H9 (cell line): ENCODE measurements at regions not wholly inside any gene's neighbourhood (a gene's known extent, or its start where the extent isn't known, plus 50 kb on each side); places are given as distances from the start of the nearest gene placed in this dataset.
"Not testable (repeated sequence)": the region's sequence is repeated elsewhere in the genome, so short reads cannot be mapped to it uniquely, and the experiment has no call there.

Experiments
- DNase-seq: peaks from one replicate; pipeline ENCODE4 v3.0.0-alpha.2; 2017
- H2AFZ ChIP-seq: one replicate; pipeline ENCODE4 v1.6.1; 2013; ENCODE audit warnings: mild to moderate bottlenecking, low read length, control low read depth, moderate library complexity
- H2AK5ac ChIP-seq: 2 replicates; pipeline ENCODE4 v1.6.1; 2013; ENCODE audit warnings: low read length, control low read depth, mixed read lengths; ENCODE audit not compliant: insufficient read length
- H2BK120ac ChIP-seq: one replicate; pipeline ENCODE4 v1.6.1; 2013; ENCODE audit warnings: low read depth, mild to moderate bottlenecking, low read length, control low read depth, inconsistent platforms; ENCODE audit not compliant: poor library complexity, severe bottlenecking
- H2BK12ac ChIP-seq: 2 replicates; pipeline ENCODE4 v1.6.1; 2013; ENCODE audit warnings: low read length, control low read depth, mixed read lengths, low read depth; ENCODE audit not compliant: insufficient read length
- H2BK15ac ChIP-seq: 2 replicates; pipeline ENCODE4 v1.6.1; 2013; ENCODE audit warnings: low read depth, low read length, control low read depth
- H2BK20ac ChIP-seq: one replicate; pipeline ENCODE4 v1.6.1; 2013; ENCODE audit warnings: low read depth, mild to moderate bottlenecking, low read length, control low read depth, inconsistent platforms; ENCODE audit not compliant: poor library complexity, severe bottlenecking
- H2BK5ac ChIP-seq: 2 replicates; pipeline ENCODE4 v1.6.1; 2013; ENCODE audit warnings: low read length, control low read depth, mixed read lengths; ENCODE audit not compliant: insufficient read length
- H3K14ac ChIP-seq: 2 replicates; pipeline ENCODE4 v1.6.1; 2013; ENCODE audit warnings: low read length, control low read depth; ENCODE audit not compliant: insufficient read depth
- H3K18ac ChIP-seq: 2 replicates; pipeline ENCODE4 v1.6.1; 2013; ENCODE audit warnings: low read depth, mild to moderate bottlenecking, mixed read lengths, low read length, control low read depth; ENCODE audit not compliant: insufficient read length
- H3K23ac ChIP-seq: 2 replicates; pipeline ENCODE4 v1.6.1; 2013; ENCODE audit warnings: low read length, control low read depth, mixed read lengths, low read depth; ENCODE audit not compliant: insufficient read length
- H3K23me2 ChIP-seq: 2 replicates; pipeline ENCODE4 v1.6.1; 2013; ENCODE audit warnings: low read depth, mild to moderate bottlenecking, mixed read lengths, low read length, control low read depth; ENCODE audit not compliant: insufficient read length, poor library complexity, severe bottlenecking
- H3K27ac ChIP-seq: 2 replicates; pipeline ENCODE4 v1.5.1; 2013; ENCODE audit warnings: low read length, control low read depth, mixed read lengths, low read depth; ENCODE audit not compliant: insufficient read length
- H3K27me3 ChIP-seq: 2 replicates; pipeline ENCODE4 v1.6.1; 2013; ENCODE audit warnings: low read length, control low read depth, inconsistent platforms; ENCODE audit not compliant: insufficient read depth
- H3K4ac ChIP-seq: 2 replicates; pipeline ENCODE4 v1.6.1; 2013; ENCODE audit warnings: low read depth, mild to moderate bottlenecking, control low read depth, inconsistent platforms, low read length, moderate library complexity
- H3K4me1 ChIP-seq: 2 replicates; pipeline ENCODE4 v1.6.1; 2013; ENCODE audit warnings: low read length, control low read depth, inconsistent platforms; ENCODE audit not compliant: insufficient read depth
- H3K4me2 ChIP-seq: 2 replicates; pipeline ENCODE4 v1.6.1; 2013; ENCODE audit warnings: low read length, control low read depth, mixed read lengths; ENCODE audit not compliant: insufficient read length, insufficient read depth
- H3K56ac ChIP-seq: 2 replicates; pipeline ENCODE4 v1.6.1; 2013; ENCODE audit warnings: low read depth, mild to moderate bottlenecking, mixed read lengths, low read length, control low read depth; ENCODE audit not compliant: insufficient read length
- H3K79me1 ChIP-seq: 2 replicates; pipeline ENCODE4 v1.6.1; 2013; ENCODE audit warnings: low read depth, mild to moderate bottlenecking, moderate library complexity, low read length, control low read depth, inconsistent platforms; ENCODE audit not compliant: insufficient read depth, poor library complexity, severe bottlenecking
- H3K79me2 ChIP-seq: 2 replicates; pipeline ENCODE4 v1.6.1; 2013; ENCODE audit warnings: low read length, control low read depth, inconsistent platforms; ENCODE audit not compliant: insufficient read depth
- H3K9ac ChIP-seq: 2 replicates; pipeline ENCODE4 v1.6.1; 2013; ENCODE audit warnings: low read length, control low read depth, mixed read lengths; ENCODE audit not compliant: insufficient read length; ENCODE audit errors: extremely low read depth
- H3K9me3 ChIP-seq: one replicate; pipeline ENCODE4 v1.6.1; 2013; ENCODE audit warnings: low read depth, low read length, inconsistent platforms; ENCODE audit not compliant: control insufficient read depth
- H3T11ph ChIP-seq: one replicate; pipeline ENCODE4 v1.6.1; 2013; ENCODE audit warnings: mild to moderate bottlenecking, low read length, control low read depth, inconsistent platforms
- H4K20me1 ChIP-seq: one replicate; pipeline ENCODE4 v1.6.1; 2013; ENCODE audit not compliant: control insufficient read depth, insufficient read length, insufficient read depth
- H4K5ac ChIP-seq: 2 replicates; pipeline ENCODE4 v1.6.1; 2013; ENCODE audit warnings: low read depth, mild to moderate bottlenecking, mixed read lengths, low read length, control low read depth; ENCODE audit not compliant: insufficient read length
- H4K8ac ChIP-seq: replicated peaks from 2 replicates; pipeline ENCODE4 v1.6.1; 2013; ENCODE audit warnings: low read length, control low read depth, mixed read lengths, low read depth; ENCODE audit not compliant: insufficient read length
- H4K91ac ChIP-seq: 2 replicates; pipeline ENCODE4 v1.6.1; 2013; ENCODE audit warnings: low read depth, mild to moderate bottlenecking, moderate library complexity, mixed read lengths, low read length, control low read depth; ENCODE audit not compliant: insufficient read length
- H3K27ac Mint-ChIP-seq, 3 experiments: 2 replicates in 2 of 3; 3 replicates in 1 of 3; pipeline ENCODE4 v1.8.0; 2020 to 2021; ENCODE audit warnings: mixed read lengths in 3 of 3, mild to moderate bottlenecking in 1 of 3, moderate library complexity in 1 of 3
- H3K27me3 Mint-ChIP-seq: 2 replicates; pipeline ENCODE4 v1.8.0; 2021; ENCODE audit warnings: low read depth, mild to moderate bottlenecking, moderate library complexity, mixed read lengths
- H3K36me3 Mint-ChIP-seq, 3 experiments: 2 replicates in 2 of 3; 3 replicates in 1 of 3; pipeline ENCODE4 v1.8.0; 2020 to 2021; ENCODE audit warnings: low read depth in 3 of 3, mixed read lengths in 3 of 3; ENCODE audit not compliant: insufficient read depth in 1 of 3
- H3K4me1 Mint-ChIP-seq, 2 experiments: 2 replicates each; pipeline ENCODE4 v1.8.0; 2020; ENCODE audit warnings: mixed read lengths in 2 of 2
- H3K4me3 Mint-ChIP-seq, 2 experiments: 2 replicates in 1 of 2; 3 replicates in 1 of 2; pipeline ENCODE4 v1.8.0; 2020 to 2021; ENCODE audit warnings: mild to moderate bottlenecking in 2 of 2, mixed read lengths in 2 of 2, moderate library complexity in 1 of 2
- H3K9me3 Mint-ChIP-seq, 2 experiments: 2 replicates in 1 of 2; 3 replicates in 1 of 2; pipeline ENCODE4 v1.8.0; 2020; ENCODE audit warnings: mild to moderate bottlenecking in 2 of 2, mixed read lengths in 2 of 2, moderate library complexity in 1 of 2
- WGBS: extraction: QIAGEN DNeasy Blood & Tissue Kit; methylation state at CpG from one replicate; pipeline ENCODE4 v1.1.7; 2013; ENCODE audit warnings: missing lambda C conversion rate, low lambda C conversion rate, mixed read lengths; ENCODE audit not compliant: insufficient read length; ENCODE audit errors: extremely low coverage; 5-methylcytosine and 5-hydroxymethylcytosine counted together
- TF ChIP-seq, protein P1 (sequence below): fragments of 200-600 bp; sonication (generic); conservative IDR thresholded peaks from 3 replicates; pipeline ENCODE4 v1.8.0; 2021; ENCODE audit warnings: antibody characterized with exemption, mild to moderate bottlenecking

DNA sequence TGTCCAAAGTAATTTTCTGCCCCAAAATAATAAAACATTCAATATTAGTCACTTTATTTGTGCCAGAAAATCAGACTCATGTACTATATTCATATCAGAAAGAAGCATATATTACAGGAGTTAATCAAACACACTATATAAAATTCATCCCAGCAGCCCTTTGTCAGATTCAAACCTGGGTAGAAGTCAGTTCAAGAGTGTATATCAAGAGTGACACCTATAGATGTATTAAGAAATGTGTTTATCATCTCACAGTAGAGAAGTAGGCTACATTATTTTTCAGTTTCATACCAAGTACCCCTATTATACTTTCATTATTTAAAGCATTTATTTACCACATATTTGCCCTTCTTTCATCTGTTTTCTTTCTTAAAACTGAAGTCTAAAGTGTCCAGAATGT lies 193.2 kb upstream of the DDX18 start:
- H2BK5ac ChIP-seq = no peak overlapping the region
- no peak overlapping the region for H4K91ac ChIP-seq
- peaks cover 2 to 10% of the 10 kb centered on the region in 2 experiments; a peak in 3 of 5 replicates for H3K9me3 Mint-ChIP-seq
- peaks cover 2% of the 10 kb centered on the region; the same call in 1 of the 2 replicates for H3K4me1 ChIP-seq
- H2BK15ac ChIP-seq = no peak overlapping the region
- no peak overlapping the region for H3K14ac ChIP-seq
- no peak overlapping the region for H2AFZ ChIP-seq
- TF ChIP-seq, protein P1, sequence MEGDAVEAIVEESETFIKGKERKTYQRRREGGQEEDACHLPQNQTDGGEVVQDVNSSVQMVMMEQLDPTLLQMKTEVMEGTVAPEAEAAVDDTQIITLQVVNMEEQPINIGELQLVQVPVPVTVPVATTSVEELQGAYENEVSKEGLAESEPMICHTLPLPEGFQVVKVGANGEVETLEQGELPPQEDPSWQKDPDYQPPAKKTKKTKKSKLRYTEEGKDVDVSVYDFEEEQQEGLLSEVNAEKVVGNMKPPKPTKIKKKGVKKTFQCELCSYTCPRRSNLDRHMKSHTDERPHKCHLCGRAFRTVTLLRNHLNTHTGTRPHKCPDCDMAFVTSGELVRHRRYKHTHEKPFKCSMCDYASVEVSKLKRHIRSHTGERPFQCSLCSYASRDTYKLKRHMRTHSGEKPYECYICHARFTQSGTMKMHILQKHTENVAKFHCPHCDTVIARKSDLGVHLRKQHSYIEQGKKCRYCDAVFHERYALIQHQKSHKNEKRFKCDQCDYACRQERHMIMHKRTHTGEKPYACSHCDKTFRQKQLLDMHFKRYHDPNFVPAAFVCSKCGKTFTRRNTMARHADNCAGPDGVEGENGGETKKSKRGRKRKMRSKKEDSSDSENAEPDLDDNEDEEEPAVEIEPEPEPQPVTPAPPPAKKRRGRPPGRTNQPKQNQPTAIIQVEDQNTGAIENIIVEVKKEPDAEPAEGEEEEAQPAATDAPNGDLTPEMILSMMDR = no peak
- no peak overlapping the region for H2BK12ac ChIP-seq
- H3K9ac ChIP-seq = no peak overlapping the region
- H3K4me1 Mint-ChIP-seq = peaks cover 22 to 25% of the 10 kb centered on the region in 2 experiments
- no peak overlapping the region for H4K8ac ChIP-seq
- no peak overlapping the region for H3K27ac ChIP-seq
- H3K4me2 ChIP-seq = no peak overlapping the region
- no peaks in the 10 kb centered on the region for H3K79me2 ChIP-seq
- H3K18ac ChIP-seq = no peak overlapping the region
- no peak overlapping the region for H2BK20ac ChIP-seq
- no peak overlapping the region for H3K56ac ChIP-seq
- peaks cover 0 to 2% (median 0%) of the 10 kb centered on the region in 3 experiments; a peak in 3 of 7 replicates for H3K36me3 Mint-ChIP-seq
- peaks cover 5% of the 10 kb centered on the region for H3K27me3 Mint-ChIP-seq
- H3K4ac ChIP-seq = no peak overlapping the region
- no peaks in the 10 kb centered on the region for H4K20me1 ChIP-seq
- no peaks in the 10 kb centered on the region for H3K79me1 ChIP-seq
- H3K27ac Mint-ChIP-seq = no peak overlapping the region
- no peaks in the 10 kb centered on the region for H3K27me3 ChIP-seq
- H2BK120ac ChIP-seq = no peak overlapping the region
- H4K5ac ChIP-seq = no peak overlapping the region
- H3K23me2 ChIP-seq = no peaks in the 10 kb centered on the region
- no peak overlapping the region for H2AK5ac ChIP-seq
- no peak overlapping the region for H3T11ph ChIP-seq
- no peak for DNase-seq
- H3K9me3 ChIP-seq = no peaks in the 10 kb centered on the region
- peak overlapping the region in 1 of 2 experiments; percentile 88; a peak in 1 of 5 replicates for H3K4me3 Mint-ChIP-seq
- H3K23ac ChIP-seq = no peak overlapping the region

DNA sequence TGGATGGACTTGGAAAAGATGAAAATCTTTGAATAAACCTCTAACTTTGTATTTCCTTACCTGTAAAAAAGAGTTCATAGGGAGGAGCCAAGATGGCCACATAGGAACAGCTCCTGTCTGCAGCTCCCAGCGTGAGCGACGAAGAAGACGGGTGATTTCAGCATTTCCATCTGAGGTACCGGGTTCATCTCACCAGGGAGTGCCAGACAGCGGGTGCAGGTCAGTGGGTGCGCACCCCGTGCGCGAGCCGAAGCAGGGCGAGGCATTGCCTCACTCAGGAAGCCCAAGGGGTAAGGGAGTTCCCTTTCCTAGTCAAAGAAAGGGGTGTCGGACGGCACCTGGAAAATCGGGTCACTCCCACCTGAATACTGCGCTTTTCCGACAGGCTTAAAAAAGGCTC lies 191.3 kb upstream of the DDX18 start:
- Histone ChIP-seq H4K5ac (peak overlapping the region; percentile 6), H3K4ac (peak overlapping the region; percentile 68; the same call in 1 of the 2 replicates), H3T11ph (peak overlapping the region; percentile 95), H2AFZ (peak overlapping the region; percentile 33), H3K9ac (peak overlapping the region; percentile 84), H3K14ac (peak overlapping the region; percentile 77; the same call in 1 of the 2 replicates), H3K18ac (peak overlapping the region; percentile 90), H3K4me2 (peak overlapping the region; percentile 10)
- H3K27ac ChIP-seq, H2BK120ac ChIP-seq, H4K20me1 ChIP-seq, H2BK20ac ChIP-seq, H3K27me3 Mint-ChIP-seq, H4K91ac ChIP-seq, H2AK5ac ChIP-seq, H3K23ac ChIP-seq, H3K36me3 Mint-ChIP-seq, H3K56ac ChIP-seq, H4K8ac ChIP-seq, H2BK15ac ChIP-seq, H3K9me3 ChIP-seq, H3K79me1 ChIP-seq, H2BK12ac ChIP-seq, H3K4me1 ChIP-seq, H3K23me2 ChIP-seq, H3K27me3 ChIP-seq, H2BK5ac ChIP-seq, H3K79me2 ChIP-seq: not testable (repeated sequence)
- Mint-ChIP-seq H3K4me1 (peaks cover 19 to 23% of the 10 kb centered on the region in 2 experiments), H3K27ac (peak overlapping the region; percentile 94 to 100 (median 97)), H3K4me3 (peak overlapping the region; percentile 84 to 88), H3K9me3 (peaks cover 5 to 12% of the 10 kb centered on the region in 2 experiments; a peak in 4 of 5 replicates)
- peak; percentile 41 for DNase-seq
- no CpG with 5 or more reads among the region's 17 CpGs for WGBS
